HG02571 (cell line): ENCODE measurements at regions not wholly inside any gene's neighbourhood (a gene's known extent, or its start where the extent isn't known, plus 50 kb on each side); places are given as distances from the start of the nearest gene placed in this dataset.
"Not testable (repeated sequence)": the region's sequence is repeated elsewhere in the genome, so short reads cannot be mapped to it uniquely, and the experiment has no call there.

Experiments
- ATAC-seq: cut with Tn5 transposase; IDR thresholded peaks from one replicate; pipeline ENCODE4 v1.9.1; 2021; ENCODE audit warnings: mild to moderate bottlenecking, moderate library complexity; ENCODE audit not compliant: unreplicated experiment

- ATAC-seq, result no peak
Measured at GRCh38 chr6:40849546-40849945, 189.5 kb downstream of the UNC5CL start.

GRCh38 chr6:40848868-40849514, 190.0 kb downstream of the UNC5CL start:
- no peak for ATAC-seq

- no peak for ATAC-seq
Measured at GRCh38 chr6:40848038-40848437, 191.0 kb downstream of the UNC5CL start.

GRCh38 chr6:40845553-40845952, 193.5 kb downstream of the UNC5CL start:
- no peak for ATAC-seq

- no peak for ATAC-seq
Measured at GRCh38 chr6:40844246-40844645, 194.8 kb downstream of the UNC5CL start.

- no peak for ATAC-seq
Measured at GRCh38 chr6:40841721-40842120, 197.3 kb downstream of the UNC5CL start.

GRCh38 chr6:40832691-40833090, 206.3 kb downstream of the UNC5CL start:
- no peak for ATAC-seq

GRCh38 chr6:40831381-40831780, 207.6 kb downstream of the UNC5CL start:
- no peak for ATAC-seq

- ATAC-seq, result no peak
Measured at GRCh38 chr6:40825102-40825501, 213.9 kb downstream of the UNC5CL start.

GRCh38 chr6:40823917-40824891, 214.8 kb downstream of the UNC5CL start:
- not testable (repeated sequence) for ATAC-seq

- no peak for ATAC-seq
Measured at GRCh38 chr6:40822619-40823018, 216.4 kb downstream of the UNC5CL start.

GRCh38 chr6:40819182-40819834, 219.7 kb downstream of the UNC5CL start:
- ATAC-seq, result no peak

GRCh38 chr6:40817369-40817768, 221.7 kb downstream of the UNC5CL start:
- no peak for ATAC-seq

- no peak for ATAC-seq
Measured at GRCh38 chr6:40816601-40817000, 222.4 kb downstream of the UNC5CL start.

GRCh38 chr6:40815731-40816130, 223.3 kb downstream of the UNC5CL start:
- ATAC-seq, result no peak

- ATAC-seq, result no peak
Measured at GRCh38 chr6:40810171-40810570, 223.0 kb upstream of the LRFN2 start.

GRCh38 chr6:40809627-40810026, 222.5 kb upstream of the LRFN2 start:
- no peak for ATAC-seq

GRCh38 chr6:40807484-40807883, 220.3 kb upstream of the LRFN2 start:
- ATAC-seq, result no peak

- ATAC-seq, result no peak
Measured at GRCh38 chr6:40806256-40806864, 219.2 kb upstream of the LRFN2 start.

GRCh38 chr6:40805336-40805735, 218.2 kb upstream of the LRFN2 start:
- no peak for ATAC-seq

GRCh38 chr6:40804905-40805304, 217.7 kb upstream of the LRFN2 start:
- ATAC-seq, result no peak
